H1 (cell line): ENCODE measurements at regions not wholly inside any gene's neighbourhood (a gene's known extent, or its start where the extent isn't known, plus 50 kb on each side); places are given as distances from the start of the nearest gene placed in this dataset.

Experiments
- ATF2 ChIP-seq: IDR thresholded peaks from 2 replicates; pipeline ENCODE4 v1.6.1; 2012; ENCODE audit warnings: low read length, inconsistent platforms
- RBBP5 ChIP-seq: IDR thresholded peaks from 2 replicates; pipeline ENCODE4 v1.7.1; 2012; ENCODE audit warnings: low read depth, mild to moderate bottlenecking, inconsistent platforms, low read length, moderate library complexity, borderline replicate concordance
- RXRA ChIP-seq: IDR thresholded peaks from 2 replicates; pipeline ENCODE4 v1.6.1; 2011; ENCODE audit warnings: low read depth, mild to moderate bottlenecking, low read length, moderate library complexity; ENCODE audit not compliant: insufficient read depth

GRCh38 chrX:115452251-115452650, 108.7 kb upstream of the PLS3 start (continued):
- no peak for TF ChIP-seq ATF2
- TF ChIP-seq RXRA, result no peak
- TF ChIP-seq RBBP5, result no peak
